ENCODE measurements at regions not wholly inside any gene's neighbourhood (a gene's known extent, or its start where the extent isn't known, plus 50 kb on each side); places are given as distances from the start of the nearest gene placed in this dataset.

- TF ChIP-seq CTCF (IDR thresholded peaks at IDR 0.05) (no peak), POLR2A (IDR thresholded peaks at IDR 0.05) (no peak)
Measured at GRCh38 chr3:25971736-25972135, 181.8 kb downstream of the OXSM start.
